ENCODE measurements at regions not wholly inside any gene's neighbourhood (a gene's known extent, or its start where the extent isn't known, plus 50 kb on each side); places are given as distances from the start of the nearest gene placed in this dataset.

DNA sequence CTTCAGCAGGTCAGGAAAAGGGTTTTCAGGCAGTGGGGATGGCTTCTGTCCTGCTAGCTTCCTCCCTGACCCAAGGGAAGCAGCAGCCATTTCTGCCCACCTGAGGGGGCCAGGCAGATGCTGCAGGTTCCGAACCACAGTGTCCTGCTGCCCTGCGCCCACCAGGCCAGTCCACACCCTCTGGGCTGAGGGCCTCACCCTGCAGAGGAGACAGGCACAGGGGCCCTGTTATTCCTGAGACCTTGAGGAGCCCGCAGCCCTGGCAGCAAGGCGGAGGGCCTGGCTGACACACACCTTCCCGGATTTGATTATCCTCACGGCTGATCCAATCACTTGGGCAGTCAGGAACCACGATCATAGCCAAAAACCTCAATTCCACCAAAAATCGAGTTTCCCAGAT, 725.8 kb downstream of the BRD1 start:
- TF ChIP-seq, protein P1, sequence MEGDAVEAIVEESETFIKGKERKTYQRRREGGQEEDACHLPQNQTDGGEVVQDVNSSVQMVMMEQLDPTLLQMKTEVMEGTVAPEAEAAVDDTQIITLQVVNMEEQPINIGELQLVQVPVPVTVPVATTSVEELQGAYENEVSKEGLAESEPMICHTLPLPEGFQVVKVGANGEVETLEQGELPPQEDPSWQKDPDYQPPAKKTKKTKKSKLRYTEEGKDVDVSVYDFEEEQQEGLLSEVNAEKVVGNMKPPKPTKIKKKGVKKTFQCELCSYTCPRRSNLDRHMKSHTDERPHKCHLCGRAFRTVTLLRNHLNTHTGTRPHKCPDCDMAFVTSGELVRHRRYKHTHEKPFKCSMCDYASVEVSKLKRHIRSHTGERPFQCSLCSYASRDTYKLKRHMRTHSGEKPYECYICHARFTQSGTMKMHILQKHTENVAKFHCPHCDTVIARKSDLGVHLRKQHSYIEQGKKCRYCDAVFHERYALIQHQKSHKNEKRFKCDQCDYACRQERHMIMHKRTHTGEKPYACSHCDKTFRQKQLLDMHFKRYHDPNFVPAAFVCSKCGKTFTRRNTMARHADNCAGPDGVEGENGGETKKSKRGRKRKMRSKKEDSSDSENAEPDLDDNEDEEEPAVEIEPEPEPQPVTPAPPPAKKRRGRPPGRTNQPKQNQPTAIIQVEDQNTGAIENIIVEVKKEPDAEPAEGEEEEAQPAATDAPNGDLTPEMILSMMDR (IDR thresholded peaks at IDR 0.05; ENCODE audit: low read depth, low read length, poor library complexity, severe bottlenecking), result no peak
- no peak for TF ChIP-seq EZH2phosphoT487 (IDR thresholded peaks at IDR 0.05; ENCODE audit: borderline replicate concordance, low read length)
